Stomach (tissue), 4 donors: ENCODE measurements at regions not wholly inside any gene's neighbourhood (a gene's known extent, or its start where the extent isn't known, plus 50 kb on each side); places are given as distances from the start of the nearest gene placed in this dataset.

Experiments
- CTCF ChIP-seq, 7 experiments: fragments of 450-650 bp in 4 of 7; fragments of 200-600 bp in 3 of 7; sonication (generic) in 3 of 7; IDR thresholded peaks; one replicate each; pipeline ENCODE4 v1.5.1; 2016 to 2019; ENCODE audit warnings: antibody characterized with exemption in 7 of 7, control low read depth in 2 of 7, mild to moderate bottlenecking in 1 of 7
- EP300 ChIP-seq: sonication (generic); formaldehyde crosslinking; IDR thresholded peaks from one replicate; pipeline ENCODE4 v1.6.1; 2017; ENCODE audit warnings: antibody characterized with exemption
- POLR2AphosphoS5 ChIP-seq, 3 donors: sonication (generic); formaldehyde crosslinking; IDR thresholded peaks; one replicate each; pipeline ENCODE4 v1.6.1; 2016; ENCODE audit warnings: antibody characterized with exemption in 3 of 3

GRCh38 chr15:72944565-72944964 is 107.7 kb upstream of the NEO1 start:
- no peak for TF ChIP-seq POLR2AphosphoS5 (IDR thresholded peaks at IDR 0.05)
- TF ChIP-seq CTCF (IDR thresholded peaks at IDR 0.05), result no peak
- no peak for TF ChIP-seq EP300
